ENCODE measurements at regions not wholly inside any gene's neighbourhood (a gene's known extent, or its start where the extent isn't known, plus 50 kb on each side); places are given as distances from the start of the nearest gene placed in this dataset.

DNA sequence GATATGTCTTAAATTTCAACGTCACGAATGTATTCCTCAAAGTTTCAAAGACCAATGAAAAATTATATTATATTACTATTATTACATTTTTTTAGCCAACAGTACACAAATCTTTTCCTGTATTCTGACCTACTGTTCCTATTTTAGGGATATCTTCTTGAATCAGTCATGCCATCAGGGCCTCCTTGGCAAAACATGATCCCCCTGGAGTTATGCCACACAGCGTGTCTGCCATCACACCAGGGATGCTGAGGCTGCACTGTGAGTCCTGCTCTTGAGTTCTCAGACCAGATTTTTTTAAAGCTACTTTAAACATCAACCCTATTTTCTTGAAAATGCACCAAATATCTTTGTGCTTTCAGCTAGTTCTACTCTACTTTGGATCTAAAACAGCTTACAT, 425.9 kb upstream of the ZNF385D start:
- Histone ChIP-seq H3K4me3 (ENCODE audit: low read length) (no peak overlapping the region), H3K9me3 (ENCODE audit: control insufficient read depth, low read depth, low read length) (no peaks in the 10 kb centered on the region), H3K36me3 (ENCODE audit: control insufficient read depth, insufficient read depth, low read length) (no peaks in the 10 kb centered on the region), H3K4me1 (ENCODE audit: control insufficient read depth, insufficient read depth, low read length) (no peaks in the 10 kb centered on the region), H3K27ac (ENCODE audit: low read length) (no peak overlapping the region), H3K27me3 (ENCODE audit: control insufficient read depth, insufficient read depth, low read length) (no peaks in the 10 kb centered on the region)
- no peak for DNase-seq
- WGBS (ENCODE audit: insufficient coverage, low lambda C conversion rate), result 100% methylated on average over 2 of the region's 3 CpGs

DNA sequence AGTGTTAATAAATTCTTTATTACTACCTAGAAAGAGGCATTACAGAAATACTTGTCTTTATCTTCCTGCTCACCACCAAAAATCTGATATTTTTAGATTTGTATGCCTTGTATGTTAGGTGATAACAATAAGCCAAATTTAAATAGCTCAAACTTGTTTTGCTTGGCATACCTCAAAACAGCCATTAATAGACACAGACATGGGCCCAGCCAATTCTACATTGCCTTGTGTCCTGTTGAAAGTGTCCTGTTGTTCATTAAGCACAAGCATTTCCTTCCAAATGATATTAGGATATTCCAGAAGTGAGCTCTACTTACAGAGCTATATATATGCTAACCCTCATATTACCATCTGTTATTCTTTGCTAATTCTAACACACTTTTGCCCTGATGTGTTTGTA, 438.6 kb upstream of the ZNF385D start:
- H3K27ac ChIP-seq (ENCODE audit: low read length), result no peak overlapping the region
- H3K4me3 ChIP-seq (ENCODE audit: low read length), result no peak overlapping the region
- H3K27me3 ChIP-seq (ENCODE audit: control insufficient read depth, insufficient read depth, low read length), result no peaks in the 10 kb centered on the region
- no peaks in the 10 kb centered on the region for H3K4me1 ChIP-seq (ENCODE audit: control insufficient read depth, insufficient read depth, low read length)
- H3K9me3 ChIP-seq (ENCODE audit: control insufficient read depth, low read depth, low read length), result no peaks in the 10 kb centered on the region
- DNase-seq, result no peak
- no peaks in the 10 kb centered on the region for H3K36me3 ChIP-seq (ENCODE audit: control insufficient read depth, insufficient read depth, low read length)

DNA sequence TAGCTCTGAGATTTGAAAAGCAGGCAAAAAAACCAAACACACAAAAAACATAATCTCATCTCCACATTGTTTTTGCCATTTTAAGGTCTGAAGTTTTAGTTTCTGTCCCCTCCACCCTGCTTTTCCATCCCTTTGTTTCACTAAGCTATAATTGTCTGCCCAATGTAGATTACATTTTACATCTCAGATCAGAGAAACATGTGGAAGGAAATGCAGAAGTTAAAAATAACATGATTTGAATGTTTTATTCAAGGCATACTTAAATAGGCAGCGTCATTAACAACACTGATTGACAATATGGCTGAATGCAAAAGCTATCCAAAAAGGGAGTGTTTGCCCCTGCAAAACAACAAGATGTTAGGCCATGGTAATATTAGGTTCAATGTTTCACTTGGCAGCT, 448.1 kb upstream of the ZNF385D start:
- no peaks in the 10 kb centered on the region for H3K9me3 ChIP-seq (ENCODE audit: control insufficient read depth, low read depth, low read length)
- no CpG with 5 or more reads among the region's 1 CpG for WGBS (ENCODE audit: insufficient coverage, low lambda C conversion rate)
- no peaks in the 10 kb centered on the region for H3K36me3 ChIP-seq (ENCODE audit: control insufficient read depth, insufficient read depth, low read length)
- no peaks in the 10 kb centered on the region for H3K4me1 ChIP-seq (ENCODE audit: control insufficient read depth, insufficient read depth, low read length)
- DNase-seq, result no peak
- H3K27ac ChIP-seq (ENCODE audit: low read length), result no peak overlapping the region
- H3K27me3 ChIP-seq (ENCODE audit: control insufficient read depth, insufficient read depth, low read length), result no peaks in the 10 kb centered on the region
- no peak overlapping the region for H3K4me3 ChIP-seq (ENCODE audit: low read length)

DNA sequence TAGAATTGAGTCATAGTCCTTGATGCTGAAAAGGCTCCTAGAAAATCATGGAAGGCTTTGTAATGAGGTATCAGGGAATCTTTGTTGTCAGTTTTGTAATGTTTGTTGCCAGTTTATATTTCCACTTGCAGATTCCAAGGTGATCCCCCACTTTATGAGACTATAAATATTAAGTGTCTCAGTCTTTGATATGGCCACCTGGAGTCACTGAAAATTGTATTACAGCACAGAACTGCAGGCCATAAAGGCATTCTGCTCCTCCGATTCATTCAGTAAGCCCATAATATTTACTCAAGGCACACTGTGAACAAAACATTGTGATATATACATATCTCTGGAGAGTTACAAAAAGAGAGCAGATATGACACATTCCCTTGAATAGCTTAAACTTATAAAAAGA, 457.8 kb upstream of the ZNF385D start:
- DNase-seq, result no peak
- WGBS (ENCODE audit: insufficient coverage, low lambda C conversion rate), result 20% methylated on average over 1 of the region's 1 CpG
- no peak overlapping the region for H3K4me3 ChIP-seq (ENCODE audit: low read length)
- no peak overlapping the region for H3K27ac ChIP-seq (ENCODE audit: low read length)
- H3K4me1 ChIP-seq (ENCODE audit: control insufficient read depth, insufficient read depth, low read length), result no peaks in the 10 kb centered on the region
- no peaks in the 10 kb centered on the region for H3K9me3 ChIP-seq (ENCODE audit: control insufficient read depth, low read depth, low read length)
- H3K27me3 ChIP-seq (ENCODE audit: control insufficient read depth, insufficient read depth, low read length), result no peaks in the 10 kb centered on the region
- H3K36me3 ChIP-seq (ENCODE audit: control insufficient read depth, insufficient read depth, low read length), result no peaks in the 10 kb centered on the region

DNA sequence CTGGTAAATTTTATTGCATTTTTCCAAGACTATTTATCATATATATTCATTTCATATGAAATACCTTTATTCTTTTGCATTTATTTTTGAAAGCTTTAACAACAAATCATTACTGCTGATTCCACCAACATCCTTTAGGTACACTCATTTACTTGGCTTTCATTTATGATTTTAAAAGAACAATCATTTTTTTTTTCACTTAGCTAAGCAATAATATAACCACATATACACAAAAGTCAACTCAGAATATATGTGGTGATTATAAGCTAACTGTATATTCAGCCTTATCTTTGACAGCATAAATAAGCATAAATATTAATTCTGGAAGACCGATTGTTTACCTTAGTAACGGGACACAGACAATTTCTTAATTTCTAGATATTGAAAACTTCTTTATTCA, 458.6 kb upstream of the ZNF385D start:
- Histone ChIP-seq H3K9me3 (ENCODE audit: control insufficient read depth, low read depth, low read length) (no peaks in the 10 kb centered on the region), H3K36me3 (ENCODE audit: control insufficient read depth, insufficient read depth, low read length) (no peaks in the 10 kb centered on the region), H3K4me1 (ENCODE audit: control insufficient read depth, insufficient read depth, low read length) (no peaks in the 10 kb centered on the region), H3K27ac (ENCODE audit: low read length) (no peak overlapping the region), H3K4me3 (ENCODE audit: low read length) (no peak overlapping the region), H3K27me3 (ENCODE audit: control insufficient read depth, insufficient read depth, low read length) (no peaks in the 10 kb centered on the region)
- DNase-seq, result no peak
- 90% methylated on average over 2 of the region's 2 CpGs for WGBS (ENCODE audit: insufficient coverage, low lambda C conversion rate)

DNA sequence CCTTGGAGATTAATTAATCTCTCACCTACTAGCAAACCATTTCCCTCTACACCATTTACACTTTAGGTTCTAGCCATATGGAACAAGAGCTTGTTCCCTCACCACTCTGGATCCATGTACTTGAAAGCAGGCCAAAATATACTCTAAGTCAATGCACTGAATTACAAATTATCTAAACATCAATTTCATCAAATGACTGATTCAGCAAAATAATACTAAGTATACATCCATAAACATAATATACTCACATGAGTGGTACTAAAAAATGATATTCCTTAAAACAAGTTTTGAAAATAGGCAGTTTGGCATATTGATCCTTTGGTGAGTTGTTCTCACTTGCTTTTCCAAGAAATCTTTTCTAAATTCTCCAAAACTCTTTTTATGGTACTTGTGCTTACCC, 459.7 kb upstream of the ZNF385D start:
- H3K36me3 ChIP-seq (ENCODE audit: control insufficient read depth, insufficient read depth, low read length), result no peaks in the 10 kb centered on the region
- no peaks in the 10 kb centered on the region for H3K4me1 ChIP-seq (ENCODE audit: control insufficient read depth, insufficient read depth, low read length)
- H3K4me3 ChIP-seq (ENCODE audit: low read length), result no peak overlapping the region
- no peaks in the 10 kb centered on the region for H3K27me3 ChIP-seq (ENCODE audit: control insufficient read depth, insufficient read depth, low read length)
- no peaks in the 10 kb centered on the region for H3K9me3 ChIP-seq (ENCODE audit: control insufficient read depth, low read depth, low read length)
- H3K27ac ChIP-seq (ENCODE audit: low read length), result no peak overlapping the region
- DNase-seq, result no peak

DNA sequence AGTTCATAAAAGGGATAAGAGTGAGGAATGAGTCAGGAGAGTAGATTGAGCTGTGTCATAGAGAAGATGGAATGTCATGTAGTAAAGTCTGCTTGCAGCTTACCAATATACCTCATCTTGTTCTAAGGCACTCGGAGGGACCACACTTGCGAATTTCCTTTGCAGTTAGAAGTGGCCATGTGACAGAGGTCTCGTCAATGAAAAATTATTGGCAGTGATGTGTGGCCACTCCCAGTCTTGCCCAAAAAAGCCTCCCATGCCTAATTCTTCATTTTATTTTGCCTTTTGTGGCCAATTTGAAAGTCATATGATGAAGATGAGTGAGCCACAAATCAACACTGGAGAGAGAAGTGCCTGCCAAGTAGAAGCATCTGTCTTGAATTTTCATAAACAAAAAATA, 465.6 kb upstream of the ZNF385D start:
- Histone ChIP-seq H3K4me1 (ENCODE audit: control insufficient read depth, insufficient read depth, low read length) (no peaks in the 10 kb centered on the region), H3K27me3 (ENCODE audit: control insufficient read depth, insufficient read depth, low read length) (no peaks in the 10 kb centered on the region), H3K36me3 (ENCODE audit: control insufficient read depth, insufficient read depth, low read length) (no peaks in the 10 kb centered on the region), H3K27ac (ENCODE audit: low read length) (no peak overlapping the region), H3K9me3 (ENCODE audit: control insufficient read depth, low read depth, low read length) (no peaks in the 10 kb centered on the region), H3K4me3 (ENCODE audit: low read length) (no peak overlapping the region)
- DNase-seq, result no peak
- no CpG with 5 or more reads among the region's 3 CpGs for WGBS (ENCODE audit: insufficient coverage, low lambda C conversion rate)

DNA sequence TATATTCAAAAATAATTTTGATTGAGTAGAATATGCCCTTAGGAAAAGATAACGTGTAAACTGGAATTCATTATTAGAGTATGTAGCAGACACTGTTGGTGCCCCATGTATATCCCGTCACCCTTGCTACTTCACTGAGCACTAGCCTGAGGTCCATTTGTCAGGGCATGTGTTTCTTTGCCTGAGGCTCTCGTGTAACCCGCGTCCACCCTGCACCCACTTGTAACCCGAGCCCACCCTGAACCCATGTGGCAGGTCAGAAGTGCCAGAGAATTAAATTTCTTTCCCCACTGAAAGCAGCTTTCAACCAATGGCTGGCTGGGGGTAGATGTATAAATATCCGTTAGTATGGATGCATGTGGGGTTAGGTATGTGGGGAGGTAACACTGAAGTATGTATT, 474.2 kb upstream of the ZNF385D start:
- Histone ChIP-seq H3K9me3 (ENCODE audit: control insufficient read depth, low read depth, low read length) (no peaks in the 10 kb centered on the region), H3K36me3 (ENCODE audit: control insufficient read depth, insufficient read depth, low read length) (no peaks in the 10 kb centered on the region), H3K4me3 (ENCODE audit: low read length) (no peak overlapping the region), H3K27ac (ENCODE audit: low read length) (no peak overlapping the region), H3K4me1 (ENCODE audit: control insufficient read depth, insufficient read depth, low read length) (no peaks in the 10 kb centered on the region), H3K27me3 (ENCODE audit: control insufficient read depth, insufficient read depth, low read length) (no peaks in the 10 kb centered on the region)
- DNase-seq, result no peak
- WGBS (ENCODE audit: insufficient coverage, low lambda C conversion rate), result 80% methylated on average over 1 of the region's 7 CpGs

DNA sequence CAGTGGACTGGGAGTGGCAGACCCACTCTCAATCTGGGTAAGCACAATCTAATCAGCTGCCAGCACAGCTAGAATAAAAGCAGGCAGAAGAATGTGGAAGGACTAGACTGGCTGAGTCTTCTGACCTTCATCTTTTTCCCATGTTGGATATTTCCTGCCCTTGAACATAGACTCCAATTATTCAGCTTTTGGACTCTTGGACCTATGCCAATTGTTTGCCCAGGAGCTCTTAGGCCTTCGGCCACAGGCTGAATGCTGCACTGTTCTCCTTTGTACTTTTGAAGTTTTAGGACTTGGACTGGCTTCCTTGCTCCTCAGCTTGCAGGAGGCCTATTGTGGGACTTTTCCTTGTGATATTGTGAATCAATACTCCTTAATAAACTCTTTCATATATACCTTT, 477.7 kb upstream of the ZNF385D start:
- no CpG with 5 or more reads among the region's 1 CpG for WGBS (ENCODE audit: insufficient coverage, low lambda C conversion rate)
- no peak for DNase-seq
- no peak overlapping the region for H3K4me3 ChIP-seq (ENCODE audit: low read length)
- no peak overlapping the region for H3K27ac ChIP-seq (ENCODE audit: low read length)
- no peaks in the 10 kb centered on the region for H3K4me1 ChIP-seq (ENCODE audit: control insufficient read depth, insufficient read depth, low read length)
- no peaks in the 10 kb centered on the region for H3K9me3 ChIP-seq (ENCODE audit: control insufficient read depth, low read depth, low read length)
- H3K27me3 ChIP-seq (ENCODE audit: control insufficient read depth, insufficient read depth, low read length), result no peaks in the 10 kb centered on the region
- no peaks in the 10 kb centered on the region for H3K36me3 ChIP-seq (ENCODE audit: control insufficient read depth, insufficient read depth, low read length)

DNA sequence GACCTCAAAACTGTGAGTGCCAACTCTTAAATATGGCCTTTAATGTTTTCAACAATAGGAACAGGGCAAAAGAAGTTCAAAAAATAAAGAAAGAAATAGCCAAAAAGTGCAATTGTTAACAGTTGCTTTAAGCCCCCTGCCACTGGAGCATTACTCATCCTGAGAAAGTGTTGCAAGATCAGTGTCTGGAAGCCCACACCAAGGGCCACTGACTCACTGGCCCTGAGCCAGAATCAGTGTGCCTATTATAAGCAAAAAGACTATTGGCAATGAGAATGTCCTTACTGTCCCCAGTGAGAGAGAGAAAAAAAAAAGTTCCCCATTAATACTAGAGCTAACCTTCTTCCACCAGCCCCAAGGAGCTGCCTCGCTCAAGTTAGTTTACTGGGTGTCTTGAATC, 480.1 kb upstream of the ZNF385D start:
- no peak overlapping the region for H3K4me3 ChIP-seq (ENCODE audit: low read length)
- H3K4me1 ChIP-seq (ENCODE audit: control insufficient read depth, insufficient read depth, low read length), result no peaks in the 10 kb centered on the region
- DNase-seq, result no peak
- no CpG with 5 or more reads among the region's 1 CpG for WGBS (ENCODE audit: insufficient coverage, low lambda C conversion rate)
- H3K27me3 ChIP-seq (ENCODE audit: control insufficient read depth, insufficient read depth, low read length), result no peaks in the 10 kb centered on the region
- H3K9me3 ChIP-seq (ENCODE audit: control insufficient read depth, low read depth, low read length), result no peaks in the 10 kb centered on the region
- no peaks in the 10 kb centered on the region for H3K36me3 ChIP-seq (ENCODE audit: control insufficient read depth, insufficient read depth, low read length)
- no peak overlapping the region for H3K27ac ChIP-seq (ENCODE audit: low read length)

DNA sequence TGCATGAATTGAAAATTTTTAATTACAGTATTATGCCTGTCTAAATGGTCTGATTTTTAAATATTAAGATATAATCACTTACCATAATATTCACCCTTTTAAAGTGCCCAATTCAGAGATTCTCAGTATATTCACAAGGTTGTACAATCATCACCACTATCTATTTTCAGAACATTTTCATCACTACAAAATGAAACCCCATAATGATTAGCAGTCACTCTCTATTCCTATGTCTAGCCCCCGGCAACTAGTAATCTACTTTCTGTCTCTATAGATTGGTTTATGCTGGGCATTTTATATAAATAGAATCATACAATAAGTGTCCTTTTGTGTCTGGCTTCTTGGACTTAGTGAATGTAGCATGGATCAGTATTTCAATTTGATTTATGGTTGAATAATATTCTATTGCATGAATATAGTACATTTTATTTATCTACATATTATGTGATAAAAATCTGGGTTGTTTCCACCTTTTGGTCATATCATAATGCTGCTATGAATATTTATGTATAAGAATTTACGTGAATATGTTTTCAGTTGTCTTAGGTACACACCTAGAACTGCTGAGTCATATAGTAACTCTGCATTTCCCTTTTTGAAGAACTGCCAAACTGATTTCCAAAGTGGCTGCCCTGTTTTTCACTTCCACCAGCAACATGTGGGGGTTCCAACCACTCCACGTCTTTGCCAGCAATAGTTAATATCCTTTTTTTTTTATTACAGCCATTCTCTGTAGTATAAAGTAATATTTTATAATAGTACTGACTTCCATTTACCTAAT, 485.7 kb upstream of the ZNF385D start:
- no peak overlapping the region for H3K4me3 ChIP-seq (ENCODE audit: low read length)
- H3K9me3 ChIP-seq (ENCODE audit: control insufficient read depth, low read depth, low read length), result no peaks in the 10 kb centered on the region
- no peaks in the 10 kb centered on the region for H3K36me3 ChIP-seq (ENCODE audit: control insufficient read depth, insufficient read depth, low read length)
- H3K27ac ChIP-seq (ENCODE audit: low read length), result no peak overlapping the region
- 100% methylated on average over 1 of the region's 3 CpGs for whole genome bisulfite sequencing (ENCODE audit: insufficient coverage, low lambda C conversion rate)
- H3K27me3 ChIP-seq (ENCODE audit: control insufficient read depth, insufficient read depth, low read length), result no peaks in the 10 kb centered on the region
- no peaks in the 10 kb centered on the region for H3K4me1 ChIP-seq (ENCODE audit: control insufficient read depth, insufficient read depth, low read length)
- DNase-seq, result no peak

Measured in large intestine (tissue), 3 donors.